ENCODE measurements at regions not wholly inside any gene's neighbourhood (a gene's known extent, or its start where the extent isn't known, plus 50 kb on each side); places are given as distances from the start of the nearest gene placed in this dataset.

GRCh38 chr11:134521452-134522289, 109.6 kb upstream of the B3GAT1 start:
- DNase-seq = no peak

GRCh38 chr11:134521001-134521400, 109.0 kb upstream of the B3GAT1 start:
- DNase-seq = no peak

- DNase-seq = no peak
Observed at GRCh38 chr11:134519788-134520187, 107.7 kb upstream of the B3GAT1 start.

GRCh38 chr11:134519390-134519750, 107.3 kb upstream of the B3GAT1 start:
- no peak for DNase-seq

GRCh38 chr11:134518616-134519389, 106.8 kb upstream of the B3GAT1 start:
- DNase-seq = no peak

- no peak for DNase-seq
Observed at GRCh38 chr11:134517621-134518293, 105.7 kb upstream of the B3GAT1 start.

GRCh38 chr11:134517115-134517514, 105.1 kb upstream of the B3GAT1 start:
- no peak for DNase-seq

GRCh38 chr11:134516529-134516928, 104.5 kb upstream of the B3GAT1 start:
- no peak for DNase-seq

- no peak for DNase-seq
Observed at GRCh38 chr11:134515081-134515960, 103.3 kb upstream of the B3GAT1 start.

GRCh38 chr11:134514354-134514951, 102.4 kb upstream of the B3GAT1 start:
- no peak for DNase-seq

GRCh38 chr11:134513585-134514120, 101.6 kb upstream of the B3GAT1 start:
- DNase-seq = no peak

GRCh38 chr11:134512571-134513538, 100.8 kb upstream of the B3GAT1 start:
- no peak for DNase-seq

GRCh38 chr11:134512061-134512460, 100.0 kb upstream of the B3GAT1 start:
- no peak for DNase-seq

- no peak for DNase-seq
Observed at GRCh38 chr11:134511255-134511654, 99.2 kb upstream of the B3GAT1 start.

- DNase-seq = no peak
Observed at GRCh38 chr11:134510233-134511040, 98.4 kb upstream of the B3GAT1 start.

GRCh38 chr11:134509381-134510232, 97.6 kb upstream of the B3GAT1 start:
- no peak for DNase-seq

- DNase-seq = no peak
Observed at GRCh38 chr11:134508219-134508990, 96.4 kb upstream of the B3GAT1 start.

GRCh38 chr11:134506046-134506445, 94.0 kb upstream of the B3GAT1 start:
- no peak for DNase-seq

Measured in stimulated activated naive CD4-positive, alpha-beta T cell (primary cell).